ENCODE measurements at regions not wholly inside any gene's neighbourhood (a gene's known extent, or its start where the extent isn't known, plus 50 kb on each side); places are given as distances from the start of the nearest gene placed in this dataset.
"Not testable (repeated sequence)": the region's sequence is repeated elsewhere in the genome, so short reads cannot be mapped to it uniquely, and the experiment has no call there.

DNA sequence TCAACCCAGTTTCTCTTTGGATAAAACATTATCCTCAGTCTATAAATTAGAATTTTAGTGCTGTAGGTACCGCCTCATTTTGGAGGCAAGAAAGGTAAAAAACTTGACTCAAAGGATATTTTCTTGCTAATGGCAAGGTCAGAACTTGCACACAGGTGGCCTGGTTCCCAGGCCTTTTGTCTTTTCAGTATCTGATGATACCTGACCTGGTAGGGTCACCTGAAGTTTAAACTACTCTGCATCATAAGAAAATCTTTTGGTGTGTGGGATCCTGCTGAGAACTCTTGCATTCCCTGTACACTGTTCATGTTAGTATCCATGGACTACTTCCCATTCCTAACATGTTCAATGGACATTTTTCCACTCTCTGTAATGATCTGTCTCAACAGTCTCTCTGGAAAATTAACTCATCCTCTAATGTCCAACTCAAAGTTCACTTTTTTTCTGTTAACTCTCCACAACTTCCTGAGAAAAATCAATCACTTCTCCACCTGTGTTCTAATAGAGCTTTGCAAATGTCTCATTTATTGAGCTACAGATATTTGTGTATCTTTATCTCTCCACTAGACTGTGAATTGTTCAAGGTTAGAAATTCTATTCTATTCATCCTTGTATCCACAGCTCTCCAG is 317.1 kb upstream of the SOX9 start:
- TF ChIP-seq, protein P1, sequence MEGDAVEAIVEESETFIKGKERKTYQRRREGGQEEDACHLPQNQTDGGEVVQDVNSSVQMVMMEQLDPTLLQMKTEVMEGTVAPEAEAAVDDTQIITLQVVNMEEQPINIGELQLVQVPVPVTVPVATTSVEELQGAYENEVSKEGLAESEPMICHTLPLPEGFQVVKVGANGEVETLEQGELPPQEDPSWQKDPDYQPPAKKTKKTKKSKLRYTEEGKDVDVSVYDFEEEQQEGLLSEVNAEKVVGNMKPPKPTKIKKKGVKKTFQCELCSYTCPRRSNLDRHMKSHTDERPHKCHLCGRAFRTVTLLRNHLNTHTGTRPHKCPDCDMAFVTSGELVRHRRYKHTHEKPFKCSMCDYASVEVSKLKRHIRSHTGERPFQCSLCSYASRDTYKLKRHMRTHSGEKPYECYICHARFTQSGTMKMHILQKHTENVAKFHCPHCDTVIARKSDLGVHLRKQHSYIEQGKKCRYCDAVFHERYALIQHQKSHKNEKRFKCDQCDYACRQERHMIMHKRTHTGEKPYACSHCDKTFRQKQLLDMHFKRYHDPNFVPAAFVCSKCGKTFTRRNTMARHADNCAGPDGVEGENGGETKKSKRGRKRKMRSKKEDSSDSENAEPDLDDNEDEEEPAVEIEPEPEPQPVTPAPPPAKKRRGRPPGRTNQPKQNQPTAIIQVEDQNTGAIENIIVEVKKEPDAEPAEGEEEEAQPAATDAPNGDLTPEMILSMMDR (IDR thresholded peaks at IDR 0.05; ENCODE audit: poor library complexity), result no peak
- TF ChIP-seq EZH2phosphoT487 (IDR thresholded peaks at IDR 0.05; ENCODE audit: low read depth, severe bottlenecking, unreplicated experiment) (no peak), EZH2 (IDR thresholded peaks at IDR 0.05; ENCODE audit: borderline replicate concordance) (no peak)
- Histone ChIP-seq H3K27me3 (no peaks in the 10 kb centered on the region), H3K4me2 (no peak overlapping the region), H3K27ac (no peak overlapping the region), H3K9me3 (ENCODE audit: low read depth) (no peaks in the 10 kb centered on the region), H3K9me2 (replicated peaks; ENCODE audit: insufficient read depth) (no peaks in the 10 kb centered on the region), H3K4me3 (no peak overlapping the region), H3K79me2 (no peaks in the 10 kb centered on the region), H3K4me1 (ENCODE audit: insufficient read depth) (no peaks in the 10 kb centered on the region), H3K36me3 (replicated peaks; ENCODE audit: insufficient read depth, low read depth) (no peaks in the 10 kb centered on the region), H4K20me1 (ENCODE audit: insufficient read depth, poor library complexity, severe bottlenecking) (no peaks in the 10 kb centered on the region), H2AFZ (no peak overlapping the region)
- WGBS (ENCODE audit: low lambda C conversion rate, missing lambda C conversion rate), result 100% methylated on average over 1 of the region's 1 CpG
- no peak for DNase-seq (ENCODE audit: low spot score)

DNA sequence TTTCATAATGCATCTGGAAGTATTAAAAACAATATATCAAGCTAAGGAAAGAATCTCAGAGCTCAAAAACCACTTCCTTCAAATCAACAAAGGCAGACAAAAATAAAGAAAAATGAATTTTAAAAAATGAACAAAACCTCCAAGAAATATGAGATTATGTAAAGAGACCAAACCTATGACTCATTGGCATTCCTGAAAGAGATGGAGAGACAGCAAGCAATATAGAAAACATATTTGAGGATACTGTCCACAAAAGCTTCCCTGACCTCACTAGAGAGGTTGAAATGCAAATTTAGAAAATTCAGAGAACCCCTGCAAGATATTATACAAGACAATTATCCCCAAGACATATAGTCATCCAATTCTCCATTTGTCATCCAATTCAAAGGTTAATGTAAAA is 311.3 kb upstream of the SOX9 start:
- H3K9me2 ChIP-seq (replicated peaks; ENCODE audit: insufficient read depth), result no peaks in the 10 kb centered on the region
- H4K20me1 ChIP-seq (ENCODE audit: insufficient read depth, poor library complexity, severe bottlenecking), result no peaks in the 10 kb centered on the region
- H3K4me3 ChIP-seq, result no peak overlapping the region
- DNase-seq (ENCODE audit: low spot score), result no peak
- no peaks in the 10 kb centered on the region for H3K4me1 ChIP-seq (ENCODE audit: insufficient read depth)
- H3K36me3 ChIP-seq (replicated peaks; ENCODE audit: insufficient read depth, low read depth), result no peaks in the 10 kb centered on the region
- no peak overlapping the region for H2AFZ ChIP-seq
- no peaks in the 10 kb centered on the region for H3K27me3 ChIP-seq
- H3K27ac ChIP-seq, result no peak overlapping the region
- H3K79me2 ChIP-seq, result no peaks in the 10 kb centered on the region
- TF ChIP-seq, protein P1 (IDR thresholded peaks at IDR 0.05; ENCODE audit: poor library complexity), result no peak
- TF ChIP-seq EZH2 (IDR thresholded peaks at IDR 0.05; ENCODE audit: borderline replicate concordance) (no peak), EZH2phosphoT487 (IDR thresholded peaks at IDR 0.05; ENCODE audit: low read depth, severe bottlenecking, unreplicated experiment) (no peak)
- H3K4me2 ChIP-seq, result no peak overlapping the region
- no peaks in the 10 kb centered on the region for H3K9me3 ChIP-seq (ENCODE audit: low read depth)

DNA sequence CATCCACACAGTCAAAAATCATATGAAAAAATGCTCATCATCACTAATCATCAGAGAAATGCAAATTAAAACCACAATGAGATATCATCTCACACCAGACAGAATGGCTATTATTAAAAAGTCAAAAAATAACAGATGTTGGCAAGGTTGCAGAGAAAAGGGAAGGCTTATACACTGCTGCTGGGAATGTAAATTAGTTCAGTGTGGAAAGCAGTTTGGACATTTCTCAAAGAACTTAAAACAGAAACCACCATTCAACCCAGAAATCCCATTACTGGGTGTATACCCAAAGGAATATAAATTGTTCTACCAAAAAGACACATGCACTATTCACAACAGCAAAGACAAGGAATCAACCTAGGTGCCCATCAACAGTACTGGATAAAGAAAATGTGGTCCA is 307.0 kb upstream of the SOX9 start:
- H3K4me2 ChIP-seq; H3K27me3 ChIP-seq; DNase-seq (ENCODE audit: low spot score); H3K4me3 ChIP-seq; H3K4me1 ChIP-seq (ENCODE audit: insufficient read depth); H3K79me2 ChIP-seq; H3K9me3 ChIP-seq (ENCODE audit: low read depth); H4K20me1 ChIP-seq (ENCODE audit: insufficient read depth, poor library complexity, severe bottlenecking); H3K27ac ChIP-seq; H3K9me2 ChIP-seq (replicated peaks; ENCODE audit: insufficient read depth); H3K36me3 ChIP-seq (replicated peaks; ENCODE audit: insufficient read depth, low read depth); H2AFZ ChIP-seq: not testable (repeated sequence)

DNA sequence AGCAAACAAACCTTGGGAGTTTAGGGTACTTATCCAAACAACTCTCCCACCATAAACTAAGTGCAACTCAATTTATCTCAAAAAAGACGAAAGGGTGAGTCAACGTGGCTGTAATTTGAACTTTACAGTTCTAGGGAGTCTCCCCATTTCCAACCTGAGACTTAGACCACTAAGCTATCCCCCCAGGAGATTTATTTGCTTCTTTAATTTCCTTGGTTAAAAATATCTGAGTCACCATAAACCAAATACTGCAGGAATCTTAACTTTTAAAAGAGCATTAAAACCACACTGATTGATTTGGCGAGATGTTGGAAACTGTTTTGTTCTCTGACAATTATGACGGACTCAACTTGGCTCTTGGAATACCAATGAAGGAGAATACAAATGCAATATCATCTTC is 299.3 kb upstream of the SOX9 start:
- no peaks in the 10 kb centered on the region for H3K79me2 ChIP-seq
- H3K4me3 ChIP-seq, result no peak overlapping the region
- H3K36me3 ChIP-seq (replicated peaks; ENCODE audit: insufficient read depth, low read depth), result no peaks in the 10 kb centered on the region
- TF ChIP-seq EZH2 (IDR thresholded peaks at IDR 0.05; ENCODE audit: borderline replicate concordance), result no peak
- TF ChIP-seq, protein P1 (IDR thresholded peaks at IDR 0.05; ENCODE audit: poor library complexity), result no peak
- TF ChIP-seq EZH2phosphoT487 (IDR thresholded peaks at IDR 0.05; ENCODE audit: low read depth, severe bottlenecking, unreplicated experiment), result no peak
- 45% methylated on average over 4 of the region's 4 CpGs for WGBS (ENCODE audit: low lambda C conversion rate, missing lambda C conversion rate)
- no peak overlapping the region for H2AFZ ChIP-seq
- no peaks in the 10 kb centered on the region for H3K9me2 ChIP-seq (replicated peaks; ENCODE audit: insufficient read depth)
- H4K20me1 ChIP-seq (ENCODE audit: insufficient read depth, poor library complexity, severe bottlenecking), result no peaks in the 10 kb centered on the region
- no peak overlapping the region for H3K4me2 ChIP-seq
- H3K27me3 ChIP-seq, result no peaks in the 10 kb centered on the region
- H3K9me3 ChIP-seq (ENCODE audit: low read depth), result no peaks in the 10 kb centered on the region
- DNase-seq (ENCODE audit: low spot score), result no peak
- peak overlapping the region; percentile 10 for H3K27ac ChIP-seq
- peaks cover 11% of the 10 kb centered on the region for H3K4me1 ChIP-seq (ENCODE audit: insufficient read depth)

Measured in hepatocyte (in vitro differentiated cells).